Stomach (tissue), 4 donors: ENCODE measurements at regions not wholly inside any gene's neighbourhood (a gene's known extent, or its start where the extent isn't known, plus 50 kb on each side); places are given as distances from the start of the nearest gene placed in this dataset.

Experiments used
- CTCF ChIP-seq, 7 experiments: fragments of 450-650 bp in 4 of 7; fragments of 200-600 bp in 3 of 7; sonication (generic) in 3 of 7; IDR thresholded peaks; one replicate each; pipeline ENCODE4 v1.5.1; 2016 to 2019; ENCODE audit warnings: antibody characterized with exemption in 7 of 7, control low read depth in 2 of 7, mild to moderate bottlenecking in 1 of 7
- EP300 ChIP-seq: sonication (generic); formaldehyde crosslinking; IDR thresholded peaks from one replicate; pipeline ENCODE4 v1.6.1; 2017; ENCODE audit warnings: antibody characterized with exemption
- POLR2A ChIP-seq, 4 donors: fragments of 450-650 bp; IDR thresholded peaks; one replicate each; pipeline ENCODE4 v1.6.1; 2016; ENCODE audit warnings: antibody characterized with exemption in 4 of 4, control low read depth in 2 of 4, mild to moderate bottlenecking in 1 of 4, moderate library complexity in 1 of 4

GRCh38 chr10:65798133-65798532 is 1127.7 kb upstream of the LRRTM3 start:
- no peak for TF ChIP-seq CTCF (IDR thresholded peaks at IDR 0.05)
- TF ChIP-seq EP300 = no peak
- TF ChIP-seq POLR2A (IDR thresholded peaks at IDR 0.05) = no peak
